IMR-90 (cell line): ENCODE measurements at regions not wholly inside any gene's neighbourhood (a gene's known extent, or its start where the extent isn't known, plus 50 kb on each side); places are given as distances from the start of the nearest gene placed in this dataset.

Experiments
- ATAC-seq: fragments of 200-7000 bp; cut with Tn5 transposase; 2 replicates; pipeline ENCODE4 v1.9.1; 2020; ENCODE audit warnings: low read depth, mild to moderate bottlenecking, moderate library complexity
- BruUV-seq: library from RNA; stranded (reverse); fragments of 400-500 nt; replicated peaks from 2 replicates; lab custom pipeline; 2021; lab: Mats Ljungman, UMichigan
- CTCF ChIA-PET: fragments of 300-600 bp; formaldehyde crosslinking; extraction: SDS; loops from one replicate; lab custom pipeline; 2021; ENCODE audit warnings: antibody characterized with exemption; lab: Yijun Ruan, JAX
- POLR2A ChIA-PET: fragments of 300-600 bp; sonication (Branson Sonifier 250); formaldehyde crosslinking; loops from one replicate; lab custom pipeline; 2022; ENCODE audit warnings: antibody characterized with exemption; ENCODE audit not compliant: unreplicated experiment; lab: Charles Lee
- DNase-seq: peaks from one replicate; pipeline ENCODE4 v3.0.0; 2013
- H2AFZ ChIP-seq: replicated peaks from 2 replicates; pipeline ENCODE3; 2013; ENCODE audit warnings: low read length, mild to moderate bottlenecking; ENCODE audit not compliant: poor library complexity
- H2AK5ac ChIP-seq: 2 replicates; pipeline ENCODE4 v1.6.1; 2013; ENCODE audit warnings: low read depth, low read length, inconsistent platforms
- H2AK9ac ChIP-seq: replicated peaks from 2 replicates; pipeline ENCODE3; 2013; ENCODE audit warnings: mild to moderate bottlenecking, low read depth, low read length, moderate library complexity; ENCODE audit not compliant: poor library complexity
- H2BK120ac ChIP-seq: 2 replicates; pipeline ENCODE4 v1.6.1; 2013; ENCODE audit warnings: low read depth, low read length, inconsistent platforms
- H2BK15ac ChIP-seq: 3 replicates; pipeline ENCODE4 v1.6.1; 2013; ENCODE audit warnings: low read depth, low read length, inconsistent platforms
- H2BK20ac ChIP-seq: 2 replicates; pipeline ENCODE4 v1.6.1; 2013; ENCODE audit warnings: low read depth, mild to moderate bottlenecking, inconsistent platforms, low read length, moderate library complexity
- H2BK5ac ChIP-seq: 2 replicates; pipeline ENCODE4 v1.6.1; 2013; ENCODE audit warnings: mild to moderate bottlenecking, low read depth, low read length, inconsistent platforms; ENCODE audit not compliant: poor library complexity, severe bottlenecking
- H3K14ac ChIP-seq: replicated peaks from 2 replicates; pipeline ENCODE4 v1.6.1; 2013; ENCODE audit warnings: low read depth, low read length, inconsistent platforms
- H3K18ac ChIP-seq: 2 replicates; pipeline ENCODE4 v1.6.1; 2013; ENCODE audit warnings: low read depth, low read length, control low read depth
- H3K23ac ChIP-seq: 2 replicates; pipeline ENCODE4 v1.6.1; 2013; ENCODE audit warnings: low read depth, low read length, inconsistent platforms
- H3K27ac ChIP-seq: 2 replicates; pipeline ENCODE4 v1.5.1; 2013; ENCODE audit warnings: mild to moderate bottlenecking, control low read depth, low read length; ENCODE audit not compliant: insufficient read depth
- H3K27me3 ChIP-seq: 2 replicates; pipeline ENCODE4 v1.6.1; 2013; ENCODE audit warnings: low read length; ENCODE audit not compliant: control insufficient read depth, insufficient read depth
- H3K36me3 ChIP-seq: 2 replicates; pipeline ENCODE4 v1.6.1; 2013; ENCODE audit warnings: low read length, mixed read lengths; ENCODE audit not compliant: control insufficient read depth, insufficient read depth
- H3K4ac ChIP-seq: 2 replicates; pipeline ENCODE4 v1.6.1; 2013; ENCODE audit warnings: low read depth, low read length, inconsistent platforms
- H3K4me1 ChIP-seq: 2 replicates; pipeline ENCODE4 v1.6.1; 2013; ENCODE audit warnings: low read length, mixed read lengths; ENCODE audit not compliant: control insufficient read depth, insufficient read depth
- H3K4me2 ChIP-seq: 2 replicates; pipeline ENCODE4 v1.6.1; 2013; ENCODE audit warnings: low read depth, mild to moderate bottlenecking, control low read depth, low read length, moderate library complexity
- H3K4me3 ChIP-seq: 2 replicates; pipeline ENCODE4 v1.5.1; 2013; ENCODE audit warnings: low read depth, mild to moderate bottlenecking, control low read depth, low read length, moderate library complexity; ENCODE audit not compliant: insufficient read depth
- H3K56ac ChIP-seq: 2 replicates; pipeline ENCODE4 v1.6.1; 2013; ENCODE audit warnings: low read length, inconsistent platforms; ENCODE audit not compliant: insufficient read depth; ENCODE audit errors: extremely low read depth
- H3K79me1 ChIP-seq, 2 experiments: 2 replicates each; pipeline ENCODE4 v1.6.1; 2013; ENCODE audit warnings: low read length in 2 of 2, inconsistent platforms in 1 of 2, low read depth in 1 of 2
- H3K9ac ChIP-seq: 2 replicates; pipeline ENCODE4 v1.6.1; 2013; ENCODE audit warnings: low read depth, low read length, control low read depth
- H3K9me1 ChIP-seq: 2 replicates; pipeline ENCODE4 v1.6.1; 2013; ENCODE audit warnings: low read length, inconsistent platforms; ENCODE audit not compliant: insufficient read depth
- H3K9me3 ChIP-seq: 2 replicates; pipeline ENCODE4 v1.6.1; 2013; ENCODE audit warnings: low read length; ENCODE audit not compliant: control insufficient read depth, insufficient read depth
- H4K20me1 ChIP-seq: 2 replicates; pipeline ENCODE4 v1.6.1; 2013; ENCODE audit warnings: low read length, inconsistent platforms; ENCODE audit not compliant: insufficient read depth
- H4K5ac ChIP-seq: 2 replicates; pipeline ENCODE4 v1.6.1; 2013; ENCODE audit warnings: mild to moderate bottlenecking, low read depth, low read length, control low read depth
- H4K8ac ChIP-seq, 2 experiments: 2 replicates each; pipeline ENCODE4 v1.6.1; 2013; ENCODE audit warnings: low read depth in 2 of 2, low read length in 2 of 2, control low read depth in 1 of 2, inconsistent platforms in 1 of 2
- H4K91ac ChIP-seq: 2 replicates; pipeline ENCODE4 v1.6.1; 2013; ENCODE audit warnings: low read depth, low read length, inconsistent platforms; ENCODE audit not compliant: insufficient read depth
- CEBPB ChIP-seq: IDR thresholded peaks from 2 replicates; pipeline ENCODE4 v1.6.1; 2012; ENCODE audit warnings: low read depth, low read length, improper control_type of control experiment
- MXI1 ChIP-seq: IDR thresholded peaks from 2 replicates; pipeline ENCODE4 v1.6.1; 2012; ENCODE audit warnings: low read depth, mild to moderate bottlenecking, low read length, moderate library complexity, borderline replicate concordance
- RAD21 ChIP-seq: IDR thresholded peaks from 2 replicates; pipeline ENCODE4 v1.6.1; 2012; ENCODE audit warnings: low read length, improper control_type of control experiment
- RCOR1 ChIP-seq: IDR thresholded peaks from 2 replicates; pipeline ENCODE4 v1.6.1; 2012; ENCODE audit warnings: mild to moderate bottlenecking, low read length, improper control_type of control experiment; ENCODE audit not compliant: insufficient replicate concordance
- RFX5 ChIP-seq: IDR thresholded peaks from 2 replicates; pipeline ENCODE4 v1.8.0; 2012; ENCODE audit warnings: low read depth, mild to moderate bottlenecking, low read length, moderate library complexity
- WGBS, 2 experiments: methylation state at CpG; one replicate each; pipeline versions ENCODE4 v1.1.5 to v1.1.7; 2013; ENCODE audit warnings: missing lambda C conversion rate in 2 of 2; ENCODE audit not compliant: insufficient read length in 1 of 2; ENCODE audit errors: extremely low coverage in 2 of 2; 5-methylcytosine and 5-hydroxymethylcytosine counted together
- dilution Hi-C: fragments of 300-500 bp; cut with HindIII; formaldehyde crosslinking; loops from one replicate; pipeline ENCODE4 v1.14.3; 2018; ENCODE audit warnings: low sequenced_read_pairs; ENCODE audit not compliant: unreplicated experiment
- in situ Hi-C: fragments of 300-500 bp; cut with MboI; formaldehyde crosslinking; loops from 3 replicates; pipeline ENCODE4 v1.14.3; 2019; ENCODE audit warnings: low sequenced_read_pairs, inconsistent platforms, mixed read lengths
- intact Hi-C: fragments of 100-400 bp; cut with micrococcal nuclease; formaldehyde crosslinking; loops from 2 replicates; pipeline ENCODE4 v1.10.0; 2022
- TF ChIP-seq, protein P1 (sequence below): conservative IDR thresholded peaks from 2 replicates; pipeline ENCODE4 v1.5.1; 2012; ENCODE audit warnings: mild to moderate bottlenecking, low read depth, low read length, improper control_type of control experiment

DNA sequence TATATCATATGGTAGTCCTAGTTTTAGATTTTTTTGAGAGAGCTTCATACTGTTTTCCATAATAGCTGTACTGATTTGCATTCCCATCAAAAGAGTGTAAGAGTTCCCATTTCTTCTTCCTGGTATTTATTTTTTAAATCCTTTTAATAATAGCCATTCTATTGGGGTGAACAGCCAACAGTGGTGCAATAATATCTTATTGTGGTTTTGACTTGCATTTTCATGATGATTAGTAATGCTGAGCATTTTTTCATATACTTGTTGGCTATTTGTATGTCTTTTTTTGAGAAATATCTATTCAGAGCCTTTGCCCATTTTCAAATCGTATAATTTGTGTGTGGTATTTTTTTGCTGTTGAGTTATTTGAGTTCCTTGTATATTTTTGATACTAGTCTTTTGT lies 167.4 kb downstream of the FZD1 start:
- H3K36me3 ChIP-seq: no peaks in the 10 kb centered on the region
- BruUV-seq: no TSS peak
- H3K4me2 ChIP-seq: no peak overlapping the region
- intact Hi-C loops: no loop called here
- H2BK20ac ChIP-seq: no peak overlapping the region
- H3K18ac ChIP-seq: no peak overlapping the region
- H3K9me3 ChIP-seq: no peaks in the 10 kb centered on the region
- H3K23ac ChIP-seq: no peak overlapping the region
- dilution Hi-C loops: no loop called here
- no peak overlapping the region for H2BK5ac ChIP-seq
- no peak overlapping the region for H2AFZ ChIP-seq
- WGBS, 2 experiments: no CpG with 5 or more reads among the region's 1 CpG
- in situ Hi-C loops: no loop called here
- no peaks in the 10 kb centered on the region for H3K4me1 ChIP-seq
- H3K9ac ChIP-seq: no peak overlapping the region
- no peak overlapping the region for H3K4ac ChIP-seq
- H2BK120ac ChIP-seq: no peak overlapping the region
- H2BK15ac ChIP-seq: no peak overlapping the region
- H3K14ac ChIP-seq: no peak overlapping the region
- H3K27ac ChIP-seq: no peak overlapping the region
- no peak overlapping the region for H3K4me3 ChIP-seq
- no peaks in the 10 kb centered on the region for H4K20me1 ChIP-seq
- no peaks in the 10 kb centered on the region for H3K79me1 ChIP-seq
- H2AK5ac ChIP-seq: no peak overlapping the region
- no peak overlapping the region for H4K5ac ChIP-seq
- ChIA-PET CTCF (no interaction called here), POLR2A (no interaction called here)
- no peaks in the 10 kb centered on the region for H3K27me3 ChIP-seq
- no peak overlapping the region for H2AK9ac ChIP-seq
- no peak overlapping the region for H4K8ac ChIP-seq
- DNase-seq: no peak
- ATAC-seq: no peak
- H3K9me1 ChIP-seq: no peaks in the 10 kb centered on the region
- no peak for TF ChIP-seq RAD21
- TF ChIP-seq CEBPB: no peak
- TF ChIP-seq RFX5: no peak
- TF ChIP-seq, protein P1, sequence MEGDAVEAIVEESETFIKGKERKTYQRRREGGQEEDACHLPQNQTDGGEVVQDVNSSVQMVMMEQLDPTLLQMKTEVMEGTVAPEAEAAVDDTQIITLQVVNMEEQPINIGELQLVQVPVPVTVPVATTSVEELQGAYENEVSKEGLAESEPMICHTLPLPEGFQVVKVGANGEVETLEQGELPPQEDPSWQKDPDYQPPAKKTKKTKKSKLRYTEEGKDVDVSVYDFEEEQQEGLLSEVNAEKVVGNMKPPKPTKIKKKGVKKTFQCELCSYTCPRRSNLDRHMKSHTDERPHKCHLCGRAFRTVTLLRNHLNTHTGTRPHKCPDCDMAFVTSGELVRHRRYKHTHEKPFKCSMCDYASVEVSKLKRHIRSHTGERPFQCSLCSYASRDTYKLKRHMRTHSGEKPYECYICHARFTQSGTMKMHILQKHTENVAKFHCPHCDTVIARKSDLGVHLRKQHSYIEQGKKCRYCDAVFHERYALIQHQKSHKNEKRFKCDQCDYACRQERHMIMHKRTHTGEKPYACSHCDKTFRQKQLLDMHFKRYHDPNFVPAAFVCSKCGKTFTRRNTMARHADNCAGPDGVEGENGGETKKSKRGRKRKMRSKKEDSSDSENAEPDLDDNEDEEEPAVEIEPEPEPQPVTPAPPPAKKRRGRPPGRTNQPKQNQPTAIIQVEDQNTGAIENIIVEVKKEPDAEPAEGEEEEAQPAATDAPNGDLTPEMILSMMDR: no peak
- no peak for TF ChIP-seq MXI1
- TF ChIP-seq RCOR1: no peak
- no peak overlapping the region for H3K56ac ChIP-seq
- no peak overlapping the region for H4K91ac ChIP-seq
